ENCODE measurements at regions not wholly inside any gene's neighbourhood (a gene's known extent, or its start where the extent isn't known, plus 50 kb on each side); places are given as distances from the start of the nearest gene placed in this dataset.

DNA sequence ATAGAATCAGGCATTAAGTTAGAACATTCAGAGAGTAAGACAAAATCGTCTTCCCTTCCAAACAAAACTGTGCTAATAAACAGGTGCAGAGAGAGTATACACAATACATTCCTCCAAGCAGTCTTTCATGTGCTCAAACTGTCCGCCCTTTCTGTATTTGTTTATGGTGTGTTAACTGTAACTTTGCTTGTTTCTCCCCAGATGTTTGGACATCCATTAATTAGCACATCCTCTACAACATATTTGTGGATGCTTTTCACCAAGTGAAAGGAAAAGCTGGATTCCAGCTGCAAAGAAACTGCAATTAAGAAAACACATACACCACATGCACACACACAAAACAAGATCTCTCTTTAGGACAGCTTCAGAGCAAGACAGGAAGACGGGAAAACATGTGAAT, 912.6 kb downstream of the NTRK3 start:
- DNase-seq: no peak

DNA sequence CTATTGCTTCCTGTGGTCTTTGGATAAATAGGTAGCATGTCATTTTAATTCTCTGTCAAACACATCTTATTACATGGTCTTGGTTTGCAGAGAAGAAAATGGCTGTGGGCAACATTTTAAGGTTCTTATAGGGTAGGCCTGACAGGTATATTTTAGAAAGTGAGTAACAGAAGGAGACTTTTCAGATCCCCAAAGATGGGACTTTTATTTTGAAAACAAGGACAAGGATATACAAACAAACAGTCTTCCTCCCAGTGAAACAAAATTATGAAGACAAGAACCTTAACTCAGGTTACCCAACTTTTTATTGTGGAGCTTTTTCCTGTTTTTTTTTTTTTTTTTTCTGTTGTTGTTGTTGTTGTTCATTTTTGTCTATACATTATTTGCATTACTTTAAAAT, 916.2 kb downstream of the NTRK3 start:
- DNase-seq: no peak

GRCh38 chr15:87326269-87326668, 930.3 kb downstream of the NTRK3 start:
- no peak for DNase-seq

DNA sequence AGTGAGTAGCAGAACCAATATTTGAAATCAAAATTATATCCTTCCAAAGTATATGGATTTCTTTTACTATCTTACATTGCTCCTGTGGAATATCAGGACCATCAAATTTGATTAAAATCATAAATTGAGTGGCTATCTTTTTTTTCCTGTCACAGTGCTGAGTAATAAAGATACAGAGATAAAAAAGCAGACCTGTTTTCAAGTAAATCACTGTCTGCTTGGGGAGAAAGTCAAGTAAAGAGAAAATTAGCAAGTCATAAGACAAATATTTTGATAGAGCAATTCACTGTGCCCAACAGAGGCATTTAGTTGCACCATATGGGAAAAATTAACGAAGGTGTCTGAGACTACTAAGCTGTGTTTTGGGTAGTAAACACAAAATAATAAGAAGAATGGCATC, 933.7 kb downstream of the NTRK3 start:
- DNase-seq: no peak

- DNase-seq: no peak
Observed at GRCh38 chr15:87322265-87322664, 934.3 kb downstream of the NTRK3 start.

DNA sequence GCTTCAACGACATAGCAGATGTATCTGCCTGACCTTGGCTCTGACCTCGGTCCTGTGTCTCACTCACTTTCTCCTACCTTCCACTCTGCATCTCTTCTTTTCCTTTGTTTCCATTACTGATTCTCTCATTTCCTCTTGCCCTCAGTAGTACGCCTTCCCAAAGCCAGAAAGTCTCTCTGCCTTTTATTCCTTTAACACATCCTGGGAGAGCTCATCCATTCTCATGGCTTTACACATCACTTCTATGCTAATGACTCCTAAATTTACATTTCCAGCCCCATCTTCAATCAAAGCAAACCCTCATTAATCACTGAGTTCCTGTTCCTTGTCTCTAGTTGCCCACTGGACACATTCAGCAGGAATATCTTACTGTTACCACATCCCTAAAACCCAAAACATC, 938.6 kb downstream of the NTRK3 start:
- DNase-seq: no peak

GRCh38 chr15:87312221-87312620, 944.3 kb downstream of the NTRK3 start:
- DNase-seq: no peak

DNA sequence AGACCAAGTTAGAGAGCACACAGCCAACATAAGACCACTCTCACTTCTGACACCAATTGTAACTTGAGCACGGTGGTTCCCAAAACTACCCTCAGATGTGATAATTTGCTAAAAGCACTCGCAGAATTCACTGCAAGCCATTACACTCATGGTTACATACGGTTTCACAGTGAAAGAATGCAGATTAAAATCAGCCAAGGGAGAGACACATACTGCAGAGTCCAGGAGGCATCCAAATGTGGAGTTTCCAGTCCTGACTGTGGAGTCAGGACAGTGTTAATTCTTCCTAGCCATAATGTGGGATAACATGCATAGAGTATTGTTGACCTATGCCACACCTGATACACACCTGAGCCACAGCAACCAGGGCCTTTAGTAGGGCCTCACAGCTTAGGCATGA, 956.4 kb downstream of the NTRK3 start:
- no peak for DNase-seq

- no peak for DNase-seq
Observed at GRCh38 chr15:87294854-87295253, 961.7 kb downstream of the NTRK3 start.

GRCh38 chr15:87293031-87293430, 963.5 kb downstream of the NTRK3 start:
- no peak for DNase-seq

DNA sequence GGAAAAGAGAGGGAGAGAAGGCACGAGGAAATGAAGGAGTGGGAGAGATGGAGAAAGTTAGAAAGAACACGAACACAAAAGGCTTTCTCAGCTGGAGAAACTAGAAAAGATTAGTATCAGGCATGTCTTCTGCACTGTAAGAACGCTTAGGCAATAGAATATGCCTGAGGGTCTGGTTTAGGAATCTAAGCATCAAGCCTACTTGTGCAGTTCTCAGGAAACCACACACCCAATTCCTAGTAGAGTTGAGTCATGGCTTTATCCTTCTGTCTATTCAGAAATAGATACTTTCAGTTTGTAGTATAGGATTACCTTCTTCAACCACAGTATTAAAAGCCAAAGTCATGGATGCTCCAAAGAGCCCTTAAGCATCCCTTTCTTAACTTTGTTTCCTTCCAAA, 969.4 kb downstream of the NTRK3 start:
- no peak for DNase-seq

GRCh38 chr15:87269566-87269965, 987.0 kb downstream of the NTRK3 start:
- DNase-seq: no peak

DNA sequence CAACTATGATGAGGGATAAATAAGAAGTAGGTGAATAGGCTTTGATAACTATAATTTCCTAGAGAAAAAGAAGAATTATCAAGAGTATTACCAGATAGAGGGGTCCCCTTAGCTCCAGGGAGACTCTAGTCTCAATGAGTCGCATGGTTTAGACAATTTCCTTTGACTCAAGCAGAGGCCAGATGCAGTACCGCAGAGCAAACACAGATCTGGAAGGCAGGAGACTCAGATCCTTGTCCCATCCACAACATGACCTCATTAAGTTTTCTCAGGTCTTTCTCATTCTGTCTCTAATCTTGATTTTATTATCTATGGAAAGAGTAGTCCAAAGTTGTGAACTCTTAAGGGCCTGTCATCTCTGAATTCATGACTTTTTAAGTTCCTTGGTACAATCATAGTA, 987.9 kb downstream of the NTRK3 start:
- no peak for DNase-seq

DNA sequence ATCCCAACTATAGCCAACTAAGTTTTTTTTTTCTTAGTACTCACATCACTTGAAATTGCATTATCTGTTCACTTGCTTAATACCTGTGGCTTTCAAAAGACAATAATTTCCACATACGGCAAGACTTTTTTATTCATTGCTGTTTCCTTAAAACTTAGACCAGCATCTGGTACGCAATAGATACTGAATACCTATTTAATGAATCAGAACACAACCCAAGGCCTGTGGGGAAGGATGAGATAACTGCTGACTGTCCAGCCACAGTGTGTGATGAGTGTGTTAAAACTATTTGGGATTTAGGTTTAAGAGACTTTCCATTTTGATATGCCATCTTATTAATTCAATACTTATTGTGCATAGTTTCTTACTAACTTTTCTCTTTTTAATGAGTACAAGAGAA, 988.7 kb downstream of the NTRK3 start:
- no peak for DNase-seq

- no peak for DNase-seq
Observed at GRCh38 chr15:87263871-87264270, 992.7 kb downstream of the NTRK3 start.

DNA sequence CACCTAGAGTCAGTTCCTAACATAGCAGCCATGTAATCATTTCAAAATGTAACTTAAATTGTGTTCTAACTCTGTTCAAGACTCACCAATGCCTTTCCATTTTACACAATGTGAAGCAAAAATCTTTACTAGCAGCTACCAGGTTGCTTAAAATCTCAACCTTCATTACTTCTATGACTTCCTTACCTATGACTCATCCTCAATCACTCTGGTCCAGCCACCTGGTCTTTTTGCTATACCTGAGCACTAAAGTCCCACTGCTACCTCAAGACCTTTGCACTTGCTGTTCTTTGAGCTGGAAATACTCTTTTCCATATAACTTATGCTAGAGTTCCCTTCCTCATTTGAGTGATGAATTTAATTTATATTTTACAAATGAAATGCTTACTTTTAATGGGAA, 993.2 kb downstream of the NTRK3 start:
- no peak for DNase-seq

- no peak for DNase-seq
Observed at GRCh38 chr15:87245592-87245991, 1010.9 kb downstream of the NTRK3 start.

- DNase-seq: no peak
Observed at GRCh38 chr15:87243474-87243873, 1013.1 kb downstream of the NTRK3 start.

DNA sequence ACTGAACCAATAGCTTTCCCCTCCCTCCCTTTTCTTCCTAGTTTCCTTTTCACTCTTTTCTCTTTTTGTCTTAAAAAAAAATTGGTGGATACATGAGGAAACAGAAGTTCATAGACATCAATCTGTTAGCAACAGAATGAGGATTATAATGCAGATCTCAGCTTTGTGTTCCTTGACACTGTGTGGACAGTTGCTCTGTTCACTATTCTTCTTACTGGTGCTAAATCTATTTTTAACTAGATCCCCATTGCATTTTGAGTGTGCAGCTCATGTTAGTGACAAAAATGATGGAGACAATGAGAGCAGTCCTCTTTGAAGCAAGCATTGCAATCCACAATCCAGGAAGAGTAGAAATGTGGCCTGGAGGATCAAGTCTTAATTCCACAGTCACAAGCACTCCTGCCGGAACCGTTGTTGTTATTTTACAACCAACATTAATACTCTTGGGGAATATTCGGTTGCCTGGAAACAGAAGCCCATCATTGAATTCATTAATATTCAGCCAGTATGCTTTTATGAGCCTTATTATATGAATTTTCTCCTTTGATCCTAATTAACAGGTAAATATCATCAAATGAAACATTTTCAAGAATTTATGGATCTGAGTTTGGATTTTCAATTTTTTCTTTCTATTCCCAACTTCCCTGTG, 1016.8 kb downstream of the NTRK3 start:
- DNase-seq: no peak

DNA sequence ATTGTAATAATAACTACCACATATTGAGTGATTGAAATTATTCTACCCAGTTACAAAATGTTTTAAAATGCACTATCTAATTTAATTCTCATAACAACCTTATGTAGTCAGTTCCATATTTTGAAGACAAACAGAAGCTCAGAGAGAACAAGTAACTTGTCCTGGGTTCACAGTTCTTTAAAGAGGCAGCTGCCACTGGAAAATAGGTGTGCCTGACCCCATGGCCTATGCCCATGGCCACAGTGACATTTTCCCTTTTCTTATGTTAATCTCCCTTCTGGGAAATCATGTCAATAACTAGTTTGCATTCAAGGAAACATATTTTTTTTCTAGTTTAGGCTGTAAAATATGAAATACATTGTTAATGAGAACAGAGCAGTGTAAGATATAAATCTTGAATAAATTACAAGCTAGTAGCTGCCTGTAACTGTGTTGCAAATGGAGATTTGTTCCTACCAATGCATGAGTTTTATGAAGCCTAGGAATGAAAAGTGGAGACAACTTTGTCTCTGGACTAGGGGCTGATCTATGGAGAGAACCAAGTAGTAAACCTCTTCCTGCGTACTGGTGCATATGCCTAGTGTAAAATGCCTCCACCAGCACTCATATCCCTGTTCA, 1018.0 kb downstream of the NTRK3 start:
- no peak for DNase-seq

DNA sequence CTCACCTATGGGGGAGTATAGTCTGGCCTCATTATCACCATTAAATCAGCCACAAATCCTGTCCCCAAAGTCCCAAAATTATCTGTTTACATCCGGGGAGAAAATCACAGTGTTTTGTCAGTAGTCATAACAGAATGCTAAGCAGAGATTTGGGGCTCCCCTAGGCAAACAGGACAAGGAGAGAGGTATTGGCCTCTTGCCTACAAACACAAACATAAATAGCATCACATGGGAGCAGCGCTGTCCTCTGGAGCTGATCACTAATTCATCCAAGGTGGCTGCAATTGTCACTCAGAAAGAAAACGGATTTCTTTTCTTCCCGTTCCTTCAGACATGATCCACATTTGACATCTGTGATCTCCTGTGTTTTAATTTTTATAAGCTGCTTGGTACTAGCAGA, 1028.1 kb downstream of the NTRK3 start:
- no peak for DNase-seq

- DNase-seq: no peak
Observed at GRCh38 chr15:87227846-87228245, 1028.7 kb downstream of the NTRK3 start.

DNA sequence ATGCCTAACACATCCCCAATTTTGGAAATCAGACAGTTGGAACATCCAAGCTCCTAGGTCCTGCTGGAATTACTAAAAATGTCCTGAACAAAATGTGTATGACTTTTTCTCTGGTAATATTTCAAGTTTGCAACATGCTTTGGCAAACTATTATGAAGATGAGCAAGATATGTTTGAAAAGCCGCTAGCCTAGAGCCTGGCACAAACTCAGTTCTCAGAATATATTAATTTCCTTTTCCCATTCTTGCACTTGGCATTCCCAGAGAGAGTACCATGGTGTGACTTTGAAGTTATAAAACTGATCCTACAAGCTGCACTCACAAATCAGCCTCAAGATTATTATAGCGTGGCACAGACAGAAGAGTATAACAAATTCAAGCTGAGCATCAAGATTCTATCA, 1031.1 kb downstream of the NTRK3 start:
- no peak for DNase-seq

- no peak for DNase-seq
Observed at GRCh38 chr15:87224404-87224803, 1032.1 kb downstream of the NTRK3 start.

Data from suppressor macrophage treated with lipopolysaccharide for 4 hours (primary cell).